OCI-LY1 (cell line): ENCODE measurements at regions not wholly inside any gene's neighbourhood (a gene's known extent, or its start where the extent isn't known, plus 50 kb on each side); places are given as distances from the start of the nearest gene placed in this dataset.
"Not testable (repeated sequence)": the region's sequence is repeated elsewhere in the genome, so short reads cannot be mapped to it uniquely, and the experiment has no call there.

Experiments
- H2AFZ ChIP-seq: fragments of 200-600 bp; sonication (generic), shearing (Covaris generic); 2 replicates; pipeline ENCODE4 v1.6.0; 2014; ENCODE audit warnings: antibody characterized with exemption, mild to moderate bottlenecking, low read length
- H3F3A ChIP-seq: fragments of 200-600 bp; sonication (generic), shearing (Covaris generic); 2 replicates; pipeline ENCODE4 v1.6.0; 2014; ENCODE audit warnings: mild to moderate bottlenecking, antibody characterized with exemption, low read length, moderate library complexity; ENCODE audit not compliant: insufficient read depth
- H3K27ac ChIP-seq: fragments of 200-600 bp; sonication (generic); 2 replicates; pipeline ENCODE4 v1.5.1; 2014; ENCODE audit warnings: low read length, mixed run types, mild to moderate bottlenecking, low read depth; ENCODE audit not compliant: poor library complexity, severe bottlenecking
- H3K27me3 ChIP-seq: fragments of 200-600 bp; sonication (generic); 2 replicates; pipeline ENCODE4 v1.6.0; 2014; ENCODE audit warnings: antibody characterized with exemption, mild to moderate bottlenecking, low read length, moderate library complexity; ENCODE audit not compliant: insufficient read depth
- H3K36me3 ChIP-seq: fragments of 200-600 bp; sonication (generic); 2 replicates; pipeline ENCODE4 v1.6.1; 2014; ENCODE audit warnings: mild to moderate bottlenecking, antibody characterized with exemption, low read length, moderate library complexity, mixed read lengths; ENCODE audit not compliant: insufficient read depth
- H3K4me1 ChIP-seq: fragments of 200-600 bp; sonication (generic); 2 replicates; pipeline ENCODE4 v1.5.1; 2014; ENCODE audit warnings: mild to moderate bottlenecking, low read length, moderate library complexity; ENCODE audit not compliant: insufficient read depth, severe bottlenecking
- H3K4me2 ChIP-seq: fragments of 200-600 bp; sonication (generic), shearing (Covaris generic); 2 replicates; pipeline ENCODE4 v1.6.1; 2014; ENCODE audit warnings: low read length
- H3K4me3 ChIP-seq: fragments of 200-600 bp; sonication (generic); 2 replicates; pipeline ENCODE4 v1.5.1; 2014; ENCODE audit warnings: low read length, low read depth, mild to moderate bottlenecking, mixed read lengths; ENCODE audit not compliant: poor library complexity, severe bottlenecking
- H3K79me2 ChIP-seq: fragments of 200-600 bp; shearing (Covaris generic); 2 replicates; pipeline ENCODE4 v1.6.1; 2016; ENCODE audit warnings: mixed run types, low read length, mixed read lengths; ENCODE audit not compliant: insufficient read depth
- H3K9ac ChIP-seq: fragments of 200-600 bp; sonication (generic), shearing (Covaris generic); 2 replicates; pipeline ENCODE4 v1.6.1; 2014; ENCODE audit warnings: mild to moderate bottlenecking, low read length, mixed read lengths
- H3K9me2 ChIP-seq: fragments of 200-600 bp; sonication (generic), shearing (Covaris generic); 2 replicates; pipeline ENCODE4 v1.6.1; 2014; ENCODE audit warnings: low read depth, mild to moderate bottlenecking, low read length, mixed read lengths
- H3K9me3 ChIP-seq: fragments of 200-600 bp; shearing (Covaris generic); 2 replicates; pipeline ENCODE4 v1.6.1; 2014; ENCODE audit warnings: low read length, mixed read lengths
- H4K20me1 ChIP-seq: fragments of 200-600 bp; sonication (generic), shearing (Covaris generic); 2 replicates; pipeline ENCODE4 v1.6.0; 2016; ENCODE audit warnings: mild to moderate bottlenecking, low read length; ENCODE audit not compliant: insufficient read depth
- CTCF ChIP-seq: fragments of 200-600 bp; sonication (generic), shearing (Covaris generic); IDR thresholded peaks from 2 replicates; pipeline ENCODE4 v1.5.1; 2017; ENCODE audit warnings: mild to moderate bottlenecking, antibody characterized with exemption, low read length, moderate library complexity, mixed read lengths
- EZH2 ChIP-seq: fragments of 200-600 bp; sonication (generic), shearing (Covaris generic); IDR thresholded peaks from 2 replicates; pipeline ENCODE4 v1.8.0; 2017; ENCODE audit warnings: borderline replicate concordance, mixed run types, mild to moderate bottlenecking, antibody characterized with exemption, low read length, moderate library complexity, mixed read lengths

GRCh38 chr5:87722286-87722685, 309.6 kb upstream of the CCNH start:
- no peaks in the 10 kb centered on the region for H3K9me2 ChIP-seq
- no peaks in the 10 kb centered on the region for H4K20me1 ChIP-seq
- H3K9me3 ChIP-seq: no peaks in the 10 kb centered on the region
- no peak overlapping the region for H3K27ac ChIP-seq
- no peaks in the 10 kb centered on the region for H3K79me2 ChIP-seq
- H3F3A ChIP-seq: no peaks in the 10 kb centered on the region
- no peak overlapping the region for H3K4me2 ChIP-seq
- no peaks in the 10 kb centered on the region for H3K4me1 ChIP-seq
- H2AFZ ChIP-seq: no peak overlapping the region
- no peaks in the 10 kb centered on the region for H3K27me3 ChIP-seq
- TF ChIP-seq EZH2 (no peak), CTCF (no peak)
- no peaks in the 10 kb centered on the region for H3K36me3 ChIP-seq
- no peak overlapping the region for H3K9ac ChIP-seq
- no peak overlapping the region for H3K4me3 ChIP-seq

GRCh38 chr5:87718224-87718925, 305.6 kb upstream of the CCNH start:
- H4K20me1 ChIP-seq, H2AFZ ChIP-seq: not testable (repeated sequence)

GRCh38 chr5:87717761-87718160, 305.0 kb upstream of the CCNH start:
- Histone ChIP-seq H2AFZ (no peak overlapping the region), H3K4me3 (no peak overlapping the region), H3F3A (no peaks in the 10 kb centered on the region), H3K27me3 (no peaks in the 10 kb centered on the region), H3K79me2 (no peaks in the 10 kb centered on the region), H3K9me2 (no peaks in the 10 kb centered on the region), H4K20me1 (no peaks in the 10 kb centered on the region), H3K9me3 (no peaks in the 10 kb centered on the region), H3K27ac (no peak overlapping the region), H3K36me3 (no peaks in the 10 kb centered on the region), H3K9ac (no peak overlapping the region), H3K4me1 (no peaks in the 10 kb centered on the region), H3K4me2 (no peak overlapping the region)
- TF ChIP-seq CTCF (no peak), EZH2 (no peak)

More at GRCh38 chr5:87718224-87718925, 305.6 kb upstream of the CCNH start:
- not testable (repeated sequence) for H3K36me3 ChIP-seq, H3K4me3 ChIP-seq, H3K27ac ChIP-seq, H3K9me3 ChIP-seq, H3K79me2 ChIP-seq, H3K9ac ChIP-seq, H3K4me2 ChIP-seq, H3K9me2 ChIP-seq, H3K27me3 ChIP-seq, H3F3A ChIP-seq, H3K4me1 ChIP-seq

GRCh38 chr5:87705876-87706275, 293.1 kb upstream of the CCNH start:
- Histone ChIP-seq H3K79me2 (no peaks in the 10 kb centered on the region), H3K4me3 (no peak overlapping the region), H3K36me3 (no peaks in the 10 kb centered on the region)

More at GRCh38 chr5:87705876-87706275, 293.1 kb upstream of the CCNH start:
- H4K20me1 ChIP-seq: no peaks in the 10 kb centered on the region
- no peaks in the 10 kb centered on the region for H3F3A ChIP-seq
- no peak overlapping the region for H3K9ac ChIP-seq
- H3K9me2 ChIP-seq: no peaks in the 10 kb centered on the region
- H3K4me2 ChIP-seq: no peak overlapping the region
- no peaks in the 10 kb centered on the region for H3K4me1 ChIP-seq
- H3K9me3 ChIP-seq: no peaks in the 10 kb centered on the region; the same call in 1 of the 2 replicates
- H3K27ac ChIP-seq: no peak overlapping the region
- no peaks in the 10 kb centered on the region for H3K27me3 ChIP-seq
- no peak overlapping the region for H2AFZ ChIP-seq
- no peak for TF ChIP-seq CTCF
- TF ChIP-seq EZH2: no peak
